Transverse colon (tissue), 4 donors: ENCODE measurements at regions not wholly inside any gene's neighbourhood (a gene's known extent, or its start where the extent isn't known, plus 50 kb on each side); places are given as distances from the start of the nearest gene placed in this dataset.

Source experiments
- CTCF ChIP-seq, 5 experiments: fragments of 200-600 bp in 3 of 5; fragments of 450-650 bp in 2 of 5; sonication (generic) in 3 of 5; IDR thresholded peaks; 1 replicate in 2 of 5; 2 replicates in 3 of 5; pipeline ENCODE4 v1.5.1; 2016 to 2017; ENCODE audit warnings: antibody characterized with exemption in 5 of 5, inconsistent platforms in 3 of 5, mild to moderate bottlenecking in 2 of 5, moderate library complexity in 1 of 5
- POLR2A ChIP-seq: fragments of 450-650 bp; IDR thresholded peaks from one replicate; pipeline ENCODE4 v1.6.1; 2016; ENCODE audit warnings: antibody characterized with exemption, mild to moderate bottlenecking, moderate library complexity
- POLR2AphosphoS5 ChIP-seq, 3 donors: sonication (generic); formaldehyde crosslinking; IDR thresholded peaks; one replicate each; pipeline ENCODE4 v1.6.1; 2016; ENCODE audit warnings: antibody characterized with exemption in 3 of 3

DNA sequence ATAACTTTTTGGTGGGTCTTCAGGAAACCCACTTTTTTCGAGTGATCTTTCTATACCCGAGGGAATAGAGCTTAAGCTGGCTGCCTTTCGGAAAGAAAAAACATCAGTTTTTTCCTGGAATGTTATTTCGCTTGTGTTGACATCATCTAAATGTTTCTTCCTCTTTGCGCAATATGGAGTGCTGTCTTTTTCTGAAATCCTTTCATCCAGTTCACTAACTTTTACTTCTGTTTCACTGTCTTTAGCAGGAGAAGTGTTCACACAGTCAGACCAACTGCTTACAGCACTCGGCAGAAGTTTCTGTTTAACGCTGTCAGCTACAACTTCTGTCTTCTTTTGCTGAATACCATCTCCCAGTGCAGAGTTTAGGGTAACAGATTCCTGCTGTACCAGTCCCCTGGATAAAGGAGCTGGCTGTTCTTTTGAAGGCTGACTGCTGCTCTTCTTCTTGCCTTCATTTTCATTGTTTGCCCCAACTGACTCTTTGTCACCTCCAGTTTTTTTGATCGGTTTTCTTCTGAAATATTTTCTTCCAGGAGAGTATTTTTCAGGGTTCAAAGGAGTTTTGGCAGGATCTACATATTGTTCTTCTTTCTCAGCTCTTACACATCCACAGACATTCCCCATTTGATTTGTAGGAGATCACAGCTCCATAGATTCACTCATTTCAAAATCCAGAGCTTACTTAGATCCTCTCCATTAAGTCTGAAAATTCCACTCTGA is 50.0 kb upstream of the DST start:
- TF ChIP-seq POLR2AphosphoS5 (IDR thresholded peaks at IDR 0.05) (peak in 2 of 3 donors; percentile 4 to 48), CTCF (IDR thresholded peaks at IDR 0.05) (no peak), POLR2A (no peak)
